NCI-H1417 treated with DMSO at 0.1 percent for 48 hours (cell line): ENCODE measurements at regions not wholly inside any gene's neighbourhood (a gene's known extent, or its start where the extent isn't known, plus 50 kb on each side); places are given as distances from the start of the nearest gene placed in this dataset.
"Not testable (repeated sequence)": the region's sequence is repeated elsewhere in the genome, so short reads cannot be mapped to it uniquely, and the experiment has no call there.

Source experiments
- DNase-seq: peaks from one replicate; lab custom pipeline; 2025; lab: John Stamatoyannopoulos, UW

- no peak for DNase-seq
Measured at GRCh38 chr12:67456431-67456901, 187.3 kb downstream of the CAND1 start.

- DNase-seq, result no peak
Measured at GRCh38 chr12:67457136-67457535, 188.0 kb downstream of the CAND1 start.

DNA sequence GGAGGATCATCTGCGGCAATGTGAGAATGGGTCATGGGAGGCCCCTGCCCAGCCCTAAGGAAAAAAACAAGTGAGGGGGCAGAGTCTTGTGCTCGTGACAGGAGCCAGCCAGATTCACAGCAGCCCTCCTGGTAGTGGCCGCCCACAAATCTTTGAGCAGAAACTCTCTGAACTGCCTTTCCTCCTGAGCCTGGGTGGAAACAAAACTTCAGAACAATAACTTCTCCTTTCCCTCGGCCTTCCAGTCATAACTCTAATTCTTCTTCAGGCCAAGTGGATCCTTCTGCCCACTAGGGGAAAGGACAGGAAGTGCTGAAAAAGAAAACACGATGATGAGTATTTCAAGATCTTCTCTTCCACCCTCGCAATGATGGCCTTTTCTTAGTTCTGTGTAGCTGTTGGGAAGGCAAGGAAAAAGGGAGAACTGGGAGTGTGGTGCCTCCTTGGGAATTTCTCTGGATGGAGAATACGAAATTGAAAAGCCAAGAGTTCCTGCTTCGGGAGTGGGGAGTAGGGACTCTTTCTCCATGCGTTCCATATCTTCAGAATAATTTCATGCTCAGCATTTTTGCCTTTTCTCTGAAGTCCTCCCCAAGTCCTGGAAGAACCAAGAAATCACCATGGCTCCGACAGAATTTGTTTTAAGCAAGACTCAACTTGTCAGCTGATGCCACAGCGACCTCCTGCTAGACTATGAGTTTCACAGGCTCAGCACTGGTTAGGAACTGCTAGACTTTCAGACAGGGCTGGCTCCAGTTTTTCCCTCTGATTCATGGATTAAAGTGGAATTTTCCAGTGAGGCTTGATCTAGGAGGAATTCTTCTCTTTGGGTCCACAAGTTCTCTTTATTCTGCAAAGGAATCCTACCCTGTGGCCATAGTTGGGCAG lies 188.9 kb downstream of the CAND1 start:
- no peak for DNase-seq

DNA sequence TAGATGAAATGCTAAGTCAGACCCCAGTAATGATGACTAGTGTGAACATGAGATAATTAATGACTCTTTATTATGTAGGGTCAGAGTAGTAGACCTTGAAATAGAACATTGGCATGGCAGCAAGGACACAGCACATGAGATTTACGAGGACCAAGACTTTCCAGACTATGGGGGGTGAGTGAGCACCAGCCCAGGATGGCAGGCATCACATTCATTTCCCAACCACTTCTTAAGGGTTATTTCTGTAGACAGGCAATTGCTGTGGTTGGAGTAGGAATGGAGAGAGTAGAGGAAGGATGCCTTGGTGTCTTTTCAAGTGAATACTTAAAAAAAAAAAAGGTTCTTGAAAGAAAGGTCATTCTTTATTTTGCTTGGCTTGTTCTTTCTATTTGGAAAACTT lies 189.4 kb upstream of the DYRK2 start:
- no peak for DNase-seq

DNA sequence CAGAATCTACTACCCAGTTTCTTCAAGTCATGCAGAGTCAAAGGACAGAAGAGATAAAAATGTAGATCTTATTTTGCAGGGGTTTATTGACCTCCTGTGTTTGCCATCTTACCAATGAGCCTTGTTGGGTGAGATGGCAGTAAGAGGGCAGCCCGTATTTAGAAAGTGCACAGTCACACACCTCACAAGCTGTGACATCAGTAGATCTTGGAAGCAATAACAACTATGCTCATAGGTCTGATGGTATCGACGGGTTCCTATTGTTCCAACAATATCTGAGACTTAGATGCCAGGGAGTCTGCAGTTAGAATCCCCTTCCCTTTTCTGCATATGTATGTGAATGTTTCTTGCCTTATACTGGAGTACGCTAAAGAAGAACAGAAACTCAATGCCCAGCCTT lies 189.0 kb upstream of the DYRK2 start:
- DNase-seq, result no peak

DNA sequence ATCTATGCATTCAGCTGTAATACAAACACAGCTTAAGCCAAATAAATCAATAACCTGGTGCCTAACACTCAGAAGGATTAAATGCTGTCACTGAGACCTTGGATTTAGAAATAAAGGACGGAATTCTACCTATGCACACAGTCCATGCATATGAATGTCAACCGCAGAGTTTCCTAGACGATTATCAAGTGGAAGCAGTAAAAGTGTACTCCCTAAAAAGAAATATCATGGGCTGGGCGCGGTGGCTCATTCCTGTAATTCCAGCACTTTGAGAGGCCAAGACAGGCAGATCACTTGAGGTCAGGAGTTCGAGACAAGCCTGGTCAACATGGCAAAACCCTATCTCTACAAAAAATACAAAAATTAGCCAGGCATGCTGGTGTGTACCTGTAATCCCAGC lies 188.2 kb upstream of the DYRK2 start:
- no peak for DNase-seq

DNA sequence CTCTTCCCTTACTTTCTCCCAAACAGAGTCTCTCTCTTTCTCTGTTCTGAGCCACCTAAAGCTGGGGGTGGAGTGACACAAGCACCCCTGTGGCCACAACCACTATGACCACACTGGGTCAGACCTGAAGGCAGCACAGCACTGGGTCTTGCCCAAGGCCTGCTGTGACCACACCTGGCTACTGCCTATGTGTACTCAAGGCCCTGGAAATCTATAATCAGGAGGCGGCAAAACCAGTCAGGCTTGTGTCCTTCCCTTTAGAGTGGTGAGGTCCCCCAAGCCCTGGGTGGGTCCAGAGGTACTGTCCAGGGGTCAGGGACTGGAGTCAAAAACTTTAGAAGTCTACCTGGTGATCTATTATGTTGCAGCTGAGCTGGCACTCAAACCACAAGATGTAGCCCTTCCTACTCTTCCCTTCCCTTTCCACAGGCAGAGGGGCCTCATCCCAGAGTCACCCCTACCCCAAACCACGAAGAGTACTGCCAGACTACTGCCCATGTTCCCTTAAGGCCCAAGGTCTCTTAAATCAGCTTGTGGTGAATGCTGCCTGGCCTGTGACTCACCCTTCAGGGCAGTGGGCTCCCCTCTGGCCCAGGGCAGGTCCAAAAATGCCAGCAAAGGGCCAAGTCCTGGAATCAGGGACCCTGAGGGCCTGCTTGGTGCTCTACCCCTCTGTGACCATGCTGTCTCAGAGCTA lies 179.8 kb upstream of the DYRK2 start:
- no peak for DNase-seq

DNA sequence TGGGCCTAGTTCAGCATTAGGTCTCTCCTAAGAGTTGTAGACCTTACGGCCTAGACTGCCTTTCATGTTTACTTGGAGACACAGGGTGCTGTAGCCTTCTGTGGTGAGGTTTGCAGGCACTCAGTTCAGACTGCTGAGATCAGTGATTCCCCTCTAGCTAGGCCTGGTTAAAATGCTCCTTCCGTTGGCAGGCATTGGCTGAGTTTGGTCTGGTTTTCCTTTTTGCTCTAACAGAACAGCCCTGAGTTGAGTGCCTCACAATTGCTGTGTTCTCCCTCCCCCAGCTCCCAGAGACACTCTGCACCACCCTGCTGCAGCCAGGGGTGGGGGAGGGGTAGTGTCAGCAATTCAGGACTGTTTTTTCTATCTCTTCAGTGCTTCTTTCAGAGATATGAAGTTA lies 178.9 kb upstream of the DYRK2 start:
- DNase-seq, result no peak

GRCh38 chr12:67471810-67472209 lies 176.7 kb upstream of the DYRK2 start:
- no peak for DNase-seq

DNA sequence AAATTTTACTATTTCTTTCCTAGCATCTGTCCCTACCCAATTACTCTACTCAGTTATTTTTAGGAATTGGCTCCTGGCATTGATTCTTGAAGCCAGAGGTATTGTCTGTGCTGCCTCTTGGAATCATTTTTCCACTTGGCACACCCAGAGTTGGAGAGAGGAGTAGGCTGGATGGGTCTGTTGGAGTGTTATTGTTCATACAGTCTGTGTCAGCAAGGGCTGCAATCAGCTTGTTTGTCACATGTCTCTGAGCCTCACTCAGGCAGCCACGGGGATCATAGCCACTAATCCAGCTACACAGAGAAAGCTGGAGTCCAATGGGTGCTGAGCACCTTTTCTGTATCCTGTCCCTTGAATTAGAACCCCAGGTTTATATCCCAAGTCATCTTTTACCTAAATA lies 176.0 kb upstream of the DYRK2 start:
- no peak for DNase-seq

GRCh38 chr12:67474934-67475620 lies 173.5 kb upstream of the DYRK2 start:
- no peak for DNase-seq

GRCh38 chr12:67475725-67476124 lies 172.8 kb upstream of the DYRK2 start:
- no peak for DNase-seq

- no peak for DNase-seq
Measured at GRCh38 chr12:67477681-67478265, 170.8 kb upstream of the DYRK2 start.

DNA sequence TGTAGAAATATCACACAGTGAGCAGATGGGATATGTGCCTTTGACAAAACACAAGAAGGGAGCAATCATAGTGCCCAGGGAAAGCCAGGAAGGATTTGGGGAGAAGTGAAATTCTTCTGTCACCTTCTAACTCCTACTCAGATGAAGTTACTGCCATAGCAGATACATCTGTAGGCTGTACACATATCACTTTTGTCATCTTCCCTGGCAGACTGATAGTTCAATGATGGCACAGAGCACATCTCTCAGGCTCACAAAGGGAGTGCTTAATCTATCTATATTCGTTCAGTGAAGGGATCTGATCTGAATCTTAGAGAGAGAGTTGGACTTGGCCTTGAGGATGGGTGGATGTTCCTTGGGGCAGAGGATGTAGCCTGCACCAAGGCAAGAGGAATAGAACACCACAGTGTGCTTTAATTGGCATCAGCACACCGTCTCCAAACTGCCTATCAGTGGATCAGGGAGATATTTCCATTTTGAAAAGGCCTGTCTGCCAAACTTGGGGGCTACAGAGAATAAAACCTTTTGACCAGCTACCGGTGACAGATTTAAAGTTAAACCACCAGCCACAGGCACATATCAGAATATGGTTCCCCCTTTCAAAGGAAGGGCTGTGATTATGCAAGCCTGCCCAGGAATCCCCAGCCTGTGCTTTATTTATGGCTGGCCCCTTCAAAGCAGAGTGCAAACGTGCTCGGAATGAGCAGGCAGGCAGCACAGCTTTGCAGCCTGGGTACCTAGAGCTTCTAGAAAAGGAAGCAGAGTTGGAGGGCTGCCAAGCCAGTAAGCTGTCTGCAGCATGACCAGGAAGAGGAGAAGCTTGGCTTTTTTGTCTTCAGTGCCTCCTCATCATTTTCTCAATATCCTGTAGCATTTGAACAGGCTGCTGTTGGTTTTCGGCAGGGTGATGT lies 165.5 kb upstream of the DYRK2 start:
- DNase-seq, result no peak

- DNase-seq, result no peak
Measured at GRCh38 chr12:67483871-67484554, 164.5 kb upstream of the DYRK2 start.

GRCh38 chr12:67484791-67485480 lies 163.6 kb upstream of the DYRK2 start:
- no peak for DNase-seq

DNA sequence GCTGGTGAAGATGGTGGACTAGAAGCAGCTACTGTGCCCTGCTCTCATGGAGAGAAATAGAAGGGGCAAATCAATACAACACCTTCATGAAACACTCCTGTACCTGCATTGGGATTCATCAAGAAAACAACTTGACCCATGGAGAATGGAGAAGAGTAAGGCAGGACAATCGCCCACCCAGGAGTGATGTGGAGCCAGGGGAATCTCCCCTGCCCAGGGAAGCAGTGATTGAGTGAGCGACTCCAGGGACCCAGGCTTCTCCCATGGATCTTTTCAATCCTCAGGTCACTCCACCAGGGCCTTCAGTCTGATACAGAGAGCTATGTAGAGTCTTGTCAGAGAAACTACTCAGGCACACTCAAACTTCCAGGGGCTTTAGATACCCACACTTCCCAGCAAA lies 161.9 kb upstream of the DYRK2 start:
- DNase-seq, result no peak

- DNase-seq, result not testable (repeated sequence)
Measured at GRCh38 chr12:67488349-67488748, 160.2 kb upstream of the DYRK2 start.

- DNase-seq, result no peak
Measured at GRCh38 chr12:67489007-67489406, 159.5 kb upstream of the DYRK2 start.

GRCh38 chr12:67496581-67496980 lies 152.0 kb upstream of the DYRK2 start:
- DNase-seq, result no peak
